GM23338 (cell line): ENCODE measurements at regions not wholly inside any gene's neighbourhood (a gene's known extent, or its start where the extent isn't known, plus 50 kb on each side); places are given as distances from the start of the nearest gene placed in this dataset.

Experiments
- ATAC-seq: fragments of 200-7000 bp; cut with Tn5 transposase; 3 replicates; pipeline ENCODE4 v1.9.1; 2020
- DNase-seq: peaks from one replicate; pipeline ENCODE4 v3.0.0-alpha.2; 2015; ENCODE audit warnings: low spot score
- H2AFZ ChIP-seq: fragments of 200-600 bp; sonication (generic); 2 replicates; pipeline ENCODE4 v1.8.0; 2016; ENCODE audit warnings: antibody characterized with exemption, mild to moderate bottlenecking, moderate library complexity
- H3F3A ChIP-seq: fragments of 200-600 bp; sonication (generic); replicated peaks from 2 replicates; pipeline ENCODE4 v1.8.0; 2017; ENCODE audit warnings: antibody characterized with exemption, mixed run types, low read depth
- H3K27ac ChIP-seq: fragments of 200-600 bp; sonication (generic); 2 replicates; pipeline ENCODE4 v1.6.1; 2016; ENCODE audit warnings: low read depth
- H3K27me3 ChIP-seq: fragments of 200-600 bp; sonication (generic); 2 replicates; pipeline ENCODE4 v1.8.0; 2016; ENCODE audit warnings: mild to moderate bottlenecking, mixed run types, moderate library complexity; ENCODE audit not compliant: insufficient read depth
- H3K36me3 ChIP-seq: fragments of 200-600 bp; sonication (generic); 2 replicates; pipeline ENCODE4 v1.8.0; 2016; ENCODE audit warnings: mild to moderate bottlenecking; ENCODE audit not compliant: insufficient read depth
- H3K4me1 ChIP-seq: fragments of 200-600 bp; sonication (generic); 2 replicates; pipeline ENCODE4 v1.8.0; 2016; ENCODE audit warnings: mild to moderate bottlenecking, moderate library complexity; ENCODE audit not compliant: insufficient read depth
- H3K4me2 ChIP-seq: fragments of 200-600 bp; sonication (generic); 2 replicates; pipeline ENCODE4 v1.7.1; 2017; ENCODE audit warnings: mixed run types
- H3K4me3 ChIP-seq: fragments of 200-600 bp; sonication (generic); 2 replicates; pipeline ENCODE4 v1.6.1; 2016; ENCODE audit warnings: mixed run types
- H3K79me2 ChIP-seq: fragments of 200-600 bp; sonication (generic); replicated peaks from 2 replicates; pipeline ENCODE4 v1.8.0; 2017; ENCODE audit warnings: mild to moderate bottlenecking; ENCODE audit not compliant: insufficient read depth
- H3K9me2 ChIP-seq: fragments of 200-600 bp; sonication (generic); 2 replicates; pipeline ENCODE4 v1.8.0; 2017; ENCODE audit not compliant: insufficient read depth
- H4K20me1 ChIP-seq: fragments of 200-600 bp; sonication (generic); replicated peaks from 2 replicates; pipeline ENCODE4 v1.8.0; 2017; ENCODE audit warnings: mild to moderate bottlenecking; ENCODE audit not compliant: insufficient read depth
- H3K27ac Mint-ChIP-seq: 2 replicates; pipeline ENCODE4 v1.8.0; 2020; ENCODE audit warnings: inconsistent platforms, mild to moderate bottlenecking, moderate library complexity, mixed read lengths
- H3K27me3 Mint-ChIP-seq: 3 replicates; pipeline ENCODE4 v1.8.0; 2022; ENCODE audit warnings: low read depth, mild to moderate bottlenecking, moderate library complexity, mixed read lengths, inconsistent platforms; ENCODE audit not compliant: insufficient read depth, poor library complexity
- H3K36me3 Mint-ChIP-seq: 3 replicates; pipeline ENCODE4 v1.8.0; 2021; ENCODE audit warnings: low read depth, mild to moderate bottlenecking, inconsistent platforms, moderate library complexity, mixed read lengths
- H3K4me1 Mint-ChIP-seq: 3 replicates; pipeline ENCODE4 v1.8.0; 2020; ENCODE audit warnings: mild to moderate bottlenecking, inconsistent platforms, mixed read lengths
- H3K4me3 Mint-ChIP-seq: 3 replicates; pipeline ENCODE4 v1.8.0; 2021; ENCODE audit warnings: moderate library complexity, mild to moderate bottlenecking, inconsistent platforms, mixed read lengths
- H3K9me3 Mint-ChIP-seq: 3 replicates; pipeline ENCODE4 v1.8.0; 2020; ENCODE audit warnings: moderate library complexity, mild to moderate bottlenecking, inconsistent platforms, mixed read lengths
- CREB1 ChIP-seq: fragments of 250-450 bp; sonication (Bioruptor Pico); IDR thresholded peaks from 2 replicates; pipeline ENCODE4 v1.5.0; 2020; ENCODE audit warnings: low read depth, mild to moderate bottlenecking, moderate library complexity
- CTCF ChIP-seq, 2 experiments: fragments of 200-600 bp in 1 of 2; sonication (generic) in 1 of 2; conservative IDR thresholded peaks; 2 replicates each; pipeline versions ENCODE4 v1.5.1 to v1.6.1; 2016 to 2017; ENCODE audit warnings: antibody characterized with exemption in 2 of 2, low read depth in 2 of 2, mild to moderate bottlenecking in 2 of 2, moderate library complexity in 1 of 2
- ETS1 ChIP-seq: IDR thresholded peaks from 2 replicates; pipeline ENCODE4 v1.6.1; 2016; ENCODE audit warnings: antibody characterized with exemption
- EZH2 ChIP-seq: fragments of 200-600 bp; sonication (generic); IDR thresholded peaks from one replicate; pipeline ENCODE4 v1.8.0; 2017; ENCODE audit warnings: antibody characterized with exemption, mild to moderate bottlenecking, low read depth; ENCODE audit not compliant: unreplicated experiment
- EZH2phosphoT487 ChIP-seq: fragments of 200-600 bp; sonication (generic); IDR thresholded peaks from one replicate; pipeline ENCODE4 v1.8.1; 2018; ENCODE audit warnings: antibody characterized with exemption; ENCODE audit not compliant: unreplicated experiment
- NANOG ChIP-seq: IDR thresholded peaks from 2 replicates; pipeline ENCODE4 v1.6.1; 2016; ENCODE audit warnings: antibody characterized with exemption, borderline replicate concordance
- REST ChIP-seq: IDR thresholded peaks from one replicate; pipeline ENCODE4 v1.6.1; 2018; ENCODE audit warnings: antibody characterized with exemption; ENCODE audit not compliant: unreplicated experiment
- STAT1 ChIP-seq: IDR thresholded peaks from one replicate; pipeline ENCODE4 v1.6.1; 2016; ENCODE audit warnings: antibody characterized with exemption; ENCODE audit not compliant: unreplicated experiment
- ZNF462 ChIP-seq: fragments of 250-450 bp; sonication (Bioruptor Pico); IDR thresholded peaks from 2 replicates; pipeline ENCODE4 v1.5.0; 2020; ENCODE audit warnings: mild to moderate bottlenecking, moderate library complexity

GRCh38 chr11:129508163-129508562 is 132.5 kb downstream of the BARX2 start:
- Histone ChIP-seq H3K4me2 (no peak overlapping the region), H3K9me2 (no peaks in the 10 kb centered on the region), H3K4me3 (no peak overlapping the region), H4K20me1 (no peaks in the 10 kb centered on the region), H3F3A (no peaks in the 10 kb centered on the region), H3K36me3 (no peaks in the 10 kb centered on the region), H3K4me1 (no peaks in the 10 kb centered on the region), H3K79me2 (no peaks in the 10 kb centered on the region), H2AFZ (no peak overlapping the region), H3K27me3 (no peaks in the 10 kb centered on the region), H3K27ac (no peak overlapping the region)
- Mint-ChIP-seq H3K4me1 (no peaks in the 10 kb centered on the region), H3K36me3 (no peaks in the 10 kb centered on the region), H3K27me3 (no peaks in the 10 kb centered on the region), H3K27ac (no peak overlapping the region), H3K4me3 (no peak overlapping the region), H3K9me3 (peaks cover 5% of the 10 kb centered on the region; the same call in 2 of the 3 replicates)
- no peak for TF ChIP-seq EZH2
- TF ChIP-seq CTCF (conservative IDR thresholded peaks at IDR 0.05; ENCODE audit: low read depth in 2 of 2), result no peak
- no peak for TF ChIP-seq NANOG
- TF ChIP-seq ETS1, result no peak
- no peak for TF ChIP-seq STAT1
- TF ChIP-seq ZNF462, result no peak
- no peak for TF ChIP-seq CREB1 (CRISPR knock-in tag)
- no peak for TF ChIP-seq EZH2phosphoT487
- no peak for TF ChIP-seq REST
- no peak for DNase-seq
- ATAC-seq, result no peak
